Esophagus squamous epithelium (tissue), 5 donors: ENCODE measurements at regions not wholly inside any gene's neighbourhood (a gene's known extent, or its start where the extent isn't known, plus 50 kb on each side); places are given as distances from the start of the nearest gene placed in this dataset.
A peak's percentile ranks its signal among the peaks of the same experiment; 100 is the strongest.

Experiments
- DNase-seq: peaks from one replicate; lab custom pipeline; 2025; lab: John Stamatoyannopoulos, UW
- H3K27ac ChIP-seq, 4 donors: fragments of 200-600 bp; sonication (generic); one replicate each; pipeline ENCODE4 v1.5.1; 2016 to 2019; ENCODE audit warnings: mild to moderate bottlenecking in 1 of 4
- H3K27me3 ChIP-seq, 4 donors: fragments of 200-600 bp; sonication (generic); 1 replicate in 3 of 4; 2 replicates in 1 of 4; pipeline versions ENCODE4 v1.5.1 to v1.6.0; 2017 to 2021; ENCODE audit warnings: antibody characterized with exemption in 1 of 4
- H3K36me3 ChIP-seq, 3 donors: fragments of 200-600 bp; sonication (generic); one replicate each; pipeline ENCODE4 v1.5.1; 2016 to 2019
- H3K4me1 ChIP-seq, 3 donors: fragments of 200-600 bp; sonication (generic); one replicate each; pipeline ENCODE4 v1.5.1; 2017 to 2019
- H3K4me3 ChIP-seq, 4 donors: fragments of 200-600 bp; sonication (generic); 1 replicate in 3 of 4; 2 replicates in 1 of 4; pipeline ENCODE4 v1.5.1; 2016 to 2019; ENCODE audit warnings: mild to moderate bottlenecking in 2 of 4, moderate library complexity in 1 of 4
- H3K9me3 ChIP-seq, 3 donors: fragments of 200-600 bp; sonication (generic); one replicate each; pipeline ENCODE4 v1.5.1; 2016 to 2019
- POLR2A ChIP-seq, 4 donors: fragments of 450-650 bp; IDR thresholded peaks; one replicate each; pipeline ENCODE4 v1.6.1; 2017; ENCODE audit warnings: antibody characterized with exemption in 4 of 4, mild to moderate bottlenecking in 4 of 4, moderate library complexity in 3 of 4
- WGBS, 2 donors: methylation state at CpG; one replicate each; pipeline ENCODE4 v1.1.5; 2018; 5-methylcytosine and 5-hydroxymethylcytosine counted together
- intact Hi-C: fragments of 100-400 bp; cut with DNase I; formaldehyde crosslinking; loops from one replicate; pipeline ENCODE4 v1.15.0; 2022
- TF ChIP-seq, protein P1 (sequence below), 6 experiments: fragments of 450-650 bp in 4 of 6; fragments of 200-600 bp in 2 of 6; sonication (generic) in 2 of 6; IDR thresholded peaks; one replicate each; pipeline ENCODE4 v1.5.1; 2016 to 2019; ENCODE audit warnings: antibody characterized with exemption in 6 of 6, mild to moderate bottlenecking in 4 of 6, moderate library complexity in 4 of 6
- donor health status: DM: yes; HTN: yes; CAD: no.

DNA sequence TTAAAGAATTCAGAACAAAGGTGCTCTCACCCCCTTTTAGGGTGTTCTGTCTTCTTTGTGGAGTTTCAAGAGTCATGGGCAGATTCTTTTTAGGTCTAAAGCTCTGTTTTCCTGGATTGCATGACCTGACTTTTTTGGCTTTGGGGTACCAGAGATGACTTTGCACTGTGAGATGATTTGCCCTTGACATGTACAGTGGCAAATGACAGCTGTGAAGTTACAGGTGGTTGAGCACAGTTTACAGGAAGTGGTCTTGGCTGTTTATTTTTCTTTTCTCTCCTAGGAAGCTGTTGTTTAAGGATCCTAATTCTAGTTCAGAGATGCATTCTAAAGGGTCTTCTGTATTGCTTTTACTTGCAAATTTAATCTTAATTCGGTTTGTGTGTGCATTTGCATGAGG lies 83.8 kb upstream of the METAP2 start:
- Histone ChIP-seq H3K4me3 (no peak overlapping the region), H3K27ac (no peak overlapping the region), H3K9me3 (peaks cover 0 to 12% (median 0%) of the 10 kb centered on the region in 3 donors), H3K4me1 (peaks cover 0 to 13% (median 3%) of the 10 kb centered on the region in 3 donors), H3K36me3 (no peaks in the 10 kb centered on the region), H3K27me3 (peaks cover 0 to 27% (median 0%) of the 10 kb centered on the region in 4 donors)
- TF ChIP-seq POLR2A (IDR thresholded peaks at IDR 0.05), result no peak
- TF ChIP-seq, protein P1, sequence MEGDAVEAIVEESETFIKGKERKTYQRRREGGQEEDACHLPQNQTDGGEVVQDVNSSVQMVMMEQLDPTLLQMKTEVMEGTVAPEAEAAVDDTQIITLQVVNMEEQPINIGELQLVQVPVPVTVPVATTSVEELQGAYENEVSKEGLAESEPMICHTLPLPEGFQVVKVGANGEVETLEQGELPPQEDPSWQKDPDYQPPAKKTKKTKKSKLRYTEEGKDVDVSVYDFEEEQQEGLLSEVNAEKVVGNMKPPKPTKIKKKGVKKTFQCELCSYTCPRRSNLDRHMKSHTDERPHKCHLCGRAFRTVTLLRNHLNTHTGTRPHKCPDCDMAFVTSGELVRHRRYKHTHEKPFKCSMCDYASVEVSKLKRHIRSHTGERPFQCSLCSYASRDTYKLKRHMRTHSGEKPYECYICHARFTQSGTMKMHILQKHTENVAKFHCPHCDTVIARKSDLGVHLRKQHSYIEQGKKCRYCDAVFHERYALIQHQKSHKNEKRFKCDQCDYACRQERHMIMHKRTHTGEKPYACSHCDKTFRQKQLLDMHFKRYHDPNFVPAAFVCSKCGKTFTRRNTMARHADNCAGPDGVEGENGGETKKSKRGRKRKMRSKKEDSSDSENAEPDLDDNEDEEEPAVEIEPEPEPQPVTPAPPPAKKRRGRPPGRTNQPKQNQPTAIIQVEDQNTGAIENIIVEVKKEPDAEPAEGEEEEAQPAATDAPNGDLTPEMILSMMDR (IDR thresholded peaks at IDR 0.05), result no peak
- DNase-seq, result no peak
- intact Hi-C loops, result no loop called here
- WGBS, 2 donors, result 55 to 83% methylated on average over 1 of the region's 1 CpG

DNA sequence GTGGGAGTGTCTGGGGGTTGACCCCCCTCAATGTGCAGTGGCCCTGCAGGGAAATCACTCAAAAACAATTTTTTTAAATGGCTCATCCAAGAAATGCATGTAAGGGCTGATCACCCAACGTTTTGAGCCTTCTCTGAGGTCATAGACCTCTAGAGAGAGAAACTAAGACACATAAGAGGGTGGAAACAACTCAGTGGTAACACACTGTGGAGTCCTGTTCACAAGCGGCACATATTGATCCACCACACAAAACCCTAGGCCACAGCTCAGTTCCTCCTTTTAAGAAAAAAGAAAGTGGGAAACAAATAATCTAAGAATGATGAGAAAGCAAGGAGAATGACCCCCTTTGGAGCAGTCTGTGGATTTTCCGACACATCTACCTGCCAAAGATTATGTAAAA lies 83.0 kb upstream of the METAP2 start:
- peaks cover 0 to 33% (median 0%) of the 10 kb centered on the region in 4 donors for H3K27me3 ChIP-seq
- H3K9me3 ChIP-seq, result peaks cover 0 to 12% (median 0%) of the 10 kb centered on the region in 3 donors
- intact Hi-C loops, result no loop called here
- no peak overlapping the region for H3K27ac ChIP-seq
- TF ChIP-seq, protein P1 (IDR thresholded peaks at IDR 0.05), result no peak
- TF ChIP-seq POLR2A (IDR thresholded peaks at IDR 0.05), result no peak
- 64 to 75% methylated on average over 3 of the region's 3 CpGs for WGBS, 2 donors
- H3K4me3 ChIP-seq, result no peak overlapping the region
- H3K4me1 ChIP-seq, result peaks cover 0 to 7% (median 0%) of the 10 kb centered on the region in 3 donors
- no peaks in the 10 kb centered on the region for H3K36me3 ChIP-seq
- DNase-seq, result no peak

DNA sequence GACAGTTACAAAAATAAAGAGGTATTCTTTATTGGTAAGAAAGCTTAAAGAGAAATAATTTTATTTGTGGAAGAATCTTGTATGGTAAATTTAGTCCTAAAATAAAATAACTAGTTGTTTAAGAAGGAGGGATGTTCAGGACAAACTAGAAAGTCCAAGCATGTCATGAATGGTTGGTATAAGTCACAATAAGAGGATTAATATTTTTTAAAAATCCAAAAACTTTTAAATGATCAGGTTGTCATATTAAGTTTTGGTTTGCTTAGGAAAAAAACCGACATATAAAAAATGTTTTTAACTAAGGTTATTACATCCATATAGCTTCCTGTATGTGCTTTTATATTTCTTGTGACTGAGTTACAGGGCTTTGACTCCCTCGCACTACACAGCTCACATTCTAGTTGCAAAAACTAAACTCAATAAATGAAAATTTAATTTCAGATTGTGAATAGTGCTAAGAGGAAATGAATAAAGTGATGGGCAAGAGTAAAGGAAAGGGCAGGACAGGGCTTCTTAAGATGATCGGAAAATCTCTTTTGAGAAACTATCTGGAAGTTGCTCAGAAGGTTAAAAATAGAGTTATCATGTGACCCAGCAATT lies 80.7 kb upstream of the METAP2 start:
- WGBS, 2 donors, result 77 to 83% methylated on average over 3 of the region's 3 CpGs
- Histone ChIP-seq H3K4me3 (no peak overlapping the region), H3K27ac (no peak overlapping the region), H3K4me1 (peaks cover 0 to 25% (median 8%) of the 10 kb centered on the region in 3 donors), H3K36me3 (no peaks in the 10 kb centered on the region), H3K27me3 (peaks cover 0 to 39% (median 0%) of the 10 kb centered on the region in 4 donors), H3K9me3 (peaks cover 0 to 12% (median 0%) of the 10 kb centered on the region in 3 donors)
- DNase-seq, result no peak
- TF ChIP-seq, protein P1 (IDR thresholded peaks at IDR 0.05), result no peak
- TF ChIP-seq POLR2A (IDR thresholded peaks at IDR 0.05), result no peak
- intact Hi-C loops, result no loop called here

- no peak for DNase-seq
- Histone ChIP-seq H3K36me3 (no peaks in the 10 kb centered on the region), H3K9me3 (peaks cover 0 to 12% (median 0%) of the 10 kb centered on the region in 3 donors), H3K27me3 (peaks cover 0 to 54% (median 0%) of the 10 kb centered on the region in 4 donors), H3K27ac (no peak overlapping the region), H3K4me1 (peaks cover 0 to 25% (median 8%) of the 10 kb centered on the region in 3 donors), H3K4me3 (no peak overlapping the region)
- intact Hi-C loops, result no loop called here
- 50% methylated on average over 1 of the region's 1 CpG for WGBS, 2 donors
- TF ChIP-seq, protein P1 (IDR thresholded peaks at IDR 0.05), result no peak
- TF ChIP-seq POLR2A (IDR thresholded peaks at IDR 0.05), result no peak
Measured at GRCh38 chr12:95395696-95396095, 78.3 kb upstream of the METAP2 start.

DNA sequence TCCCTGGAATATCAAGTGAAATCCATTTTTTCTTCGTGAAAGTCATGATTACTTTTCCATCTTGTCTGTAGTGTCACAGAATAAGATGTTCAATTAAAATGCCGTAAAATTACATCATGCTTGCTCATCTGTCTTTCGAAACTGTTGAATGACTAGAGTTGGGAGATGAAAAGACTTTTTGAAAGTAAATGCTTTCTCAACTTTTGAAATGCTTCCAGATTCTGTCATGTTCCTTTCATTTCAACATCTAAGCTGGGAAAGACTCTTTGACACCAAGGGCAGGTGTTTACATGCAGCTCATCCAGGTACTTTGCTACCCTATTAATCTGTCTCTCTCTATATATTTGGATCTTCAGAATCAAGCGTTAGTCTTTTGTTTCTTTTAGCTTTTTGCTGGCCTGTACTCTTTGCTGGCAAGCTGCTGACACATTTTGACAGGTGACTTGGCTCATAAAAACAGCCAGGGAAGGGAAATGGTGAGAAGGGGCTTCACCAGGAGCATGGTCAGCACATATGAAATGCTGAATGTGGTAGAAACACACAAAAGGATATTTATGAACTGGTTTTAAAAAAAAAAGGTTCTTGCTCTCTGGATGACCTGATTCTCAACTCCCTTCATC lies 77.0 kb upstream of the METAP2 start:
- intact Hi-C loops, result no loop called here
- Histone ChIP-seq H3K9me3 (peaks cover 0 to 12% (median 0%) of the 10 kb centered on the region in 3 donors), H3K27ac (peak overlapping the region in 2 of 4 donors; percentile 46 to 51), H3K27me3 (peaks cover 0 to 62% (median 0%) of the 10 kb centered on the region in 4 donors), H3K4me1 (peaks cover 0 to 25% (median 8%) of the 10 kb centered on the region in 3 donors), H3K36me3 (no peaks in the 10 kb centered on the region), H3K4me3 (no peak overlapping the region)
- no peak for TF ChIP-seq POLR2A (IDR thresholded peaks at IDR 0.05)
- TF ChIP-seq, protein P1 (IDR thresholded peaks at IDR 0.05), result no peak
- DNase-seq, result no peak
- WGBS, 2 donors, result 14 to 32% methylated on average over 4 of the region's 4 CpGs
